Omental fat pad (tissue), 3 donors: ENCODE measurements at regions not wholly inside any gene's neighbourhood (a gene's known extent, or its start where the extent isn't known, plus 50 kb on each side); places are given as distances from the start of the nearest gene placed in this dataset.
A peak's percentile ranks its signal among the peaks of the same experiment; 100 is the strongest.
"Not testable (repeated sequence)": the region's sequence is repeated elsewhere in the genome, so short reads cannot be mapped to it uniquely, and the experiment has no call there.

ENCODE experiments used
- ATAC-seq: fragments of 150-250 bp; one replicate; pipeline ENCODE4 v1.9.1; 2016; ENCODE audit warnings: mild to moderate bottlenecking, moderate library complexity; ENCODE audit not compliant: low FRiP score
- DNase-seq: peaks from one replicate; pipeline ENCODE4 v3.0.0-alpha.2; 2019; ENCODE audit warnings: low spot score
- TF ChIP-seq, protein P1 (sequence below), 3 donors: fragments of 450-650 bp; IDR thresholded peaks; one replicate each; pipeline ENCODE4 v1.5.1; 2016 to 2017; ENCODE audit warnings: antibody characterized with exemption in 3 of 3, mild to moderate bottlenecking in 3 of 3, moderate library complexity in 2 of 3

DNA sequence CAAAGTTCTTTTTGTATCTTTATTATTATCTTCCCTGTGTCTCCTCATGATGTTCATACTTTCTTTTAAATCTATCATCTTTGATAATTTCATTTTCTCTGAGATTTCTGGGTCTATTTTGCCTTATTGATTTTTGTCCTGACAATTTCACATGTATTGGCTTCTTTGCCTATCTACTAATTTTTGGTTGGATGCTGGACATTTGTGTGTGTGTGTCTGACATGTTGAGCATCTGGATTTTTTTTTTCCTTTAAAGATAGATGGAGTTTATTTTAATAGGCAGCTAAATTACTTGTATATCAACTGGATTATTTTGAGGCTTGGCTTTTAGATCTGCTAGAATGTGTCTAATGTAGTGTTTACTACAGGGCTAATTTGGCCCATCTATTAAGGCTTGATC, 178.0 kb upstream of the MOCS2 start:
- DNase-seq (no peak), ATAC-seq (no peak)
- TF ChIP-seq, protein P1, sequence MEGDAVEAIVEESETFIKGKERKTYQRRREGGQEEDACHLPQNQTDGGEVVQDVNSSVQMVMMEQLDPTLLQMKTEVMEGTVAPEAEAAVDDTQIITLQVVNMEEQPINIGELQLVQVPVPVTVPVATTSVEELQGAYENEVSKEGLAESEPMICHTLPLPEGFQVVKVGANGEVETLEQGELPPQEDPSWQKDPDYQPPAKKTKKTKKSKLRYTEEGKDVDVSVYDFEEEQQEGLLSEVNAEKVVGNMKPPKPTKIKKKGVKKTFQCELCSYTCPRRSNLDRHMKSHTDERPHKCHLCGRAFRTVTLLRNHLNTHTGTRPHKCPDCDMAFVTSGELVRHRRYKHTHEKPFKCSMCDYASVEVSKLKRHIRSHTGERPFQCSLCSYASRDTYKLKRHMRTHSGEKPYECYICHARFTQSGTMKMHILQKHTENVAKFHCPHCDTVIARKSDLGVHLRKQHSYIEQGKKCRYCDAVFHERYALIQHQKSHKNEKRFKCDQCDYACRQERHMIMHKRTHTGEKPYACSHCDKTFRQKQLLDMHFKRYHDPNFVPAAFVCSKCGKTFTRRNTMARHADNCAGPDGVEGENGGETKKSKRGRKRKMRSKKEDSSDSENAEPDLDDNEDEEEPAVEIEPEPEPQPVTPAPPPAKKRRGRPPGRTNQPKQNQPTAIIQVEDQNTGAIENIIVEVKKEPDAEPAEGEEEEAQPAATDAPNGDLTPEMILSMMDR (IDR thresholded peaks at IDR 0.05): no peak

DNA sequence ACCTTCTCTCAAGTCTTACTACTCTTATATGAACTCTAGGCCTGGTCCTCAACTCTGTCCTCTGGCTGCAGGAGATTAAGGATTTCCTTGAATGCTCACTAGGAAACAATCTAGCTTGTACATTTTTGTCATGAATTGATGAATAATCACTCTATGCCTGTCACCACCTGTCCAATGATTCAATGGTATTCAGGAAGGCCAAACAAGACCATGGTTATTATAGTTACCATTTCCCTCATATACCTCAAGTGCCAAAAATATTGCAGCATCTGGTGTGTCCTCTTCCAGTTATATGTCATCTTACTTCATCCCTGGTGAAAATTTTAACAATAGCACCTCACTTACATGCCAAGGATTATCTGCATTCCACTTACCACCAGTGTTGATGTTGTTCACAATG, 179.0 kb upstream of the MOCS2 start:
- TF ChIP-seq, protein P1 (IDR thresholded peaks at IDR 0.05): no peak
- no peak for ATAC-seq
- no peak for DNase-seq

DNA sequence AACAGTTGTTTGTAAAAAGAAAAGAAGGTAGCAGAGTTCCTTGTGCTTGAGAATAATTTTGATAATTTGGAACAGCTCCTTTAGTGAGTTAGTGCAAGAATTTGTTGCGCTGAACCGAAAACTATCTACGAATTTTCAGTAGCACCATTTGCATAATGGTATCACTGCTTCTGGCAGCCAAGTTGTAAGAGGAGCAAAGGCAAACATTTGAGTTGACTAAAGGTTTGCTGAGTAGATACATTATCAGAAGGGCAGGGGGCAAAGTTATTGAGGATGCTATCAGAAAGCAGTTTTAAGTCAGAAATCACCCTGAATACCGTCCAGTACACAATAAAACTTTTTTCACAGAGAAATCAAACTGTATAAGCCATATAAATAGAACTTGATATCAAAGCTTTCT, 181.5 kb upstream of the MOCS2 start:
- TF ChIP-seq, protein P1 (IDR thresholded peaks at IDR 0.05): no peak
- ATAC-seq (no peak), DNase-seq (no peak)

DNA sequence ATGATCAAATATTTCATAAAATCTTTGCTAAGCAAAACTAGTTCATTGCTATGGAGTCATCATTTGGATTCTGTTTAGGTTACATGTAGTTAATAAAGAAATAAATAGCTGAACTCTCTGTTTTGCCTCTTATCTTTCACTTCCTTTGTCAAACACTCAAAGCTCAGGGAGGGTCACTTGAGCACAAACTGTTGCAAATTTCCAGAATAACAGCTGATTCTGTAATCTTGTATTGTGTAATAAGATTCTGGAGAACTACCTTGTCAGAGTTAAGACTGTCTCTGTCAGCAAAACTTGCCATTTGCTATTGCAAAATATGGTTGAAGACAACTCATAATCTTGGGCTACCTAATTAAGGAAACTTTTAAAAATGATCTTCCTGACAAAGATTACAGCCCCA, 182.0 kb upstream of the MOCS2 start:
- ATAC-seq (peak; percentile 81), DNase-seq (no peak)
- TF ChIP-seq, protein P1 (IDR thresholded peaks at IDR 0.05): no peak

DNA sequence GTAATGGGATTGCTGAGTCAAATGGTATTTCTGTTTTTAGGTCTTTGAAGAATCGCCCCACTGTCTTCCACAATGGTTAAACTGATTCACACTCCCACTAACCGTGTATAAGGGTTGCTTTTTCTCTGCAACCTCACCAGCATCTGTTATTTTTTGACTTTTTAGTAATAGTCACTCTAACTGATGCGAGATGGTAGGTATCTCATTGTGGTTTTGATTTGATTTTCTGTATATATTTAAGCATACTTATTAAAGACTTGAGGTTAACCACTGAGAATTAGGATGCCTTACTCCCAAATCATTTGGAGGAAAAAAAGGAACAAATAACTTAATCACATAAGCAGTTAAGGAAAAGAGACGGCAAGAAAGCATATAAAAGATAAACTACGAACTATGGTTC, 181.6 kb upstream of the FST start:
- TF ChIP-seq, protein P1 (IDR thresholded peaks at IDR 0.05): no peak
- no peak for DNase-seq
- no peak for ATAC-seq

DNA sequence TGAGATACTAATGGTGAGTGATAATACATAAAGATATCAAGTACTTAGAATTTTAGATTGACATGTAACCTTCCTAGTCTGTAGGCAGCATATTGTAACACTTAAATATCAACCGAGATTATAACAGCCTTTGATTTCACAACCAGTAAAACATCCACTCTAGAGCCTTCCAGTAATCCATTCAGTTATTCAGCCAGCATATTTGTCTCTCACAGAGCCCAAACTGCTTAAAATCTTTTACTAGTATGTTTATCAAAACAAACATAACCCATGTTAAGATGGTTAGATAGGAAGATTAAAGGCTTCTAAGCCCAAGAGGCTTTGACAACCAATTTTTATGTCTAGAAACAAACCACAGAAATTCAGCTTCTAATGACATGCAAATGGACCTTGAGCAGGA, 177.9 kb upstream of the FST start:
- DNase-seq (no peak), ATAC-seq (peak; percentile 82)
- TF ChIP-seq, protein P1 (IDR thresholded peaks at IDR 0.05): no peak

DNA sequence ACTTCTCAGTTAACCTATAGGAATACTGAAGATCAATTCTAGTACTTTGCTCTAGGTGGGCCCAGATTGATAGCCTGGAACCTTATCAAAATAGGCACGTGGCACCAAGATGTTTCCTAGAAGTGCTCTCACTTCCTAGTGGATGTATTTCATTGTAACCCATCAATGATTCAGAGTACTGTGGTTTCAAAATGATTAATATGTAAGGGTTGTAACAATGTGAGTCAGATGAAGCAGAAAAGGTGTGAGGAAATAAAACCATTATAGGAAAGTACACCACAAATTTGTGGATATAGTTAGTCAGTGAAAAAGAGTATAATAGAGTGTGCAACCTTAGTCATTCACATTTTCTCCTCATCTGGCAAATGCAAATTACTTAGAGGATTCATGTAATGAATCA, 177.3 kb upstream of the FST start:
- peak; percentile 82 for ATAC-seq
- TF ChIP-seq, protein P1 (IDR thresholded peaks at IDR 0.05): no peak
- no peak for DNase-seq

DNA sequence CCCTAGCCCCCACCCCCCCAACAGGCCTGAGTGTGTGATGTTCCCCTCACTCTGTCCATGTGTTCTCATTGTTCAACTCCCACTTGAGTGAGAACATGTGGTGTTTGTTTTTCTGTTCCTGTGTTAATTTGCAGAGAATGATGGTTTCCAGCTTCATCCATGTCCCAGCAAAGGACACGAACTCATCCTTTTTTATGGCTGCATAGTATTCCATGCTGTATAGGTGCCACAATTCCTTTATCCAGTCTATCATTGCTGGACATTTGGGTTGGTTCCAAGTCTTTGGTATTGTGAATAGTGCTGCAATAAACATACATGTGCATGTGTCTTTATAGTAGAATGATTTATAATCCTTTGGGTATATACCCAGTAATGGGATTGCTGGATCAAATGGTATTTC, 175.1 kb upstream of the FST start:
- not testable (repeated sequence) for ATAC-seq

More for the DNA sequence above, 175.1 kb upstream of the FST start:
- not testable (repeated sequence) for DNase-seq
